IMR-90 (cell line): ENCODE measurements at regions not wholly inside any gene's neighbourhood (a gene's known extent, or its start where the extent isn't known, plus 50 kb on each side); places are given as distances from the start of the nearest gene placed in this dataset.

Experiments
- ATAC-seq: fragments of 200-7000 bp; cut with Tn5 transposase; 2 replicates; pipeline ENCODE4 v1.9.1; 2020; ENCODE audit warnings: low read depth, mild to moderate bottlenecking, moderate library complexity
- BruUV-seq: library from RNA; stranded (reverse); fragments of 400-500 nt; replicated peaks from 2 replicates; lab custom pipeline; 2021; lab: Mats Ljungman, UMichigan
- CTCF ChIA-PET: fragments of 300-600 bp; formaldehyde crosslinking; extraction: SDS; loops from one replicate; lab custom pipeline; 2021; ENCODE audit warnings: antibody characterized with exemption; lab: Yijun Ruan, JAX
- POLR2A ChIA-PET: fragments of 300-600 bp; sonication (Branson Sonifier 250); formaldehyde crosslinking; loops from one replicate; lab custom pipeline; 2022; ENCODE audit warnings: antibody characterized with exemption; ENCODE audit not compliant: unreplicated experiment; lab: Charles Lee
- DNase-seq: peaks from one replicate; pipeline ENCODE4 v3.0.0; 2013
- H2AFZ ChIP-seq: replicated peaks from 2 replicates; pipeline ENCODE3; 2013; ENCODE audit warnings: low read length, mild to moderate bottlenecking; ENCODE audit not compliant: poor library complexity
- H2AK5ac ChIP-seq: 2 replicates; pipeline ENCODE4 v1.6.1; 2013; ENCODE audit warnings: low read depth, low read length, inconsistent platforms
- H2AK9ac ChIP-seq: replicated peaks from 2 replicates; pipeline ENCODE3; 2013; ENCODE audit warnings: mild to moderate bottlenecking, low read depth, low read length, moderate library complexity; ENCODE audit not compliant: poor library complexity
- H2BK120ac ChIP-seq: 2 replicates; pipeline ENCODE4 v1.6.1; 2013; ENCODE audit warnings: low read depth, low read length, inconsistent platforms
- H2BK15ac ChIP-seq: 3 replicates; pipeline ENCODE4 v1.6.1; 2013; ENCODE audit warnings: low read depth, low read length, inconsistent platforms
- H2BK20ac ChIP-seq: 2 replicates; pipeline ENCODE4 v1.6.1; 2013; ENCODE audit warnings: low read depth, mild to moderate bottlenecking, inconsistent platforms, low read length, moderate library complexity
- H2BK5ac ChIP-seq: 2 replicates; pipeline ENCODE4 v1.6.1; 2013; ENCODE audit warnings: mild to moderate bottlenecking, low read depth, low read length, inconsistent platforms; ENCODE audit not compliant: poor library complexity, severe bottlenecking
- H3K14ac ChIP-seq: replicated peaks from 2 replicates; pipeline ENCODE4 v1.6.1; 2013; ENCODE audit warnings: low read depth, low read length, inconsistent platforms
- H3K18ac ChIP-seq: 2 replicates; pipeline ENCODE4 v1.6.1; 2013; ENCODE audit warnings: low read depth, low read length, control low read depth
- H3K23ac ChIP-seq: 2 replicates; pipeline ENCODE4 v1.6.1; 2013; ENCODE audit warnings: low read depth, low read length, inconsistent platforms
- H3K27ac ChIP-seq: 2 replicates; pipeline ENCODE4 v1.5.1; 2013; ENCODE audit warnings: mild to moderate bottlenecking, control low read depth, low read length; ENCODE audit not compliant: insufficient read depth
- H3K27me3 ChIP-seq: 2 replicates; pipeline ENCODE4 v1.6.1; 2013; ENCODE audit warnings: low read length; ENCODE audit not compliant: control insufficient read depth, insufficient read depth
- H3K36me3 ChIP-seq: 2 replicates; pipeline ENCODE4 v1.6.1; 2013; ENCODE audit warnings: low read length, mixed read lengths; ENCODE audit not compliant: control insufficient read depth, insufficient read depth
- H3K4ac ChIP-seq: 2 replicates; pipeline ENCODE4 v1.6.1; 2013; ENCODE audit warnings: low read depth, low read length, inconsistent platforms
- H3K4me1 ChIP-seq: 2 replicates; pipeline ENCODE4 v1.6.1; 2013; ENCODE audit warnings: low read length, mixed read lengths; ENCODE audit not compliant: control insufficient read depth, insufficient read depth
- H3K4me2 ChIP-seq: 2 replicates; pipeline ENCODE4 v1.6.1; 2013; ENCODE audit warnings: low read depth, mild to moderate bottlenecking, control low read depth, low read length, moderate library complexity
- H3K4me3 ChIP-seq: 2 replicates; pipeline ENCODE4 v1.5.1; 2013; ENCODE audit warnings: low read depth, mild to moderate bottlenecking, control low read depth, low read length, moderate library complexity; ENCODE audit not compliant: insufficient read depth
- H3K56ac ChIP-seq: 2 replicates; pipeline ENCODE4 v1.6.1; 2013; ENCODE audit warnings: low read length, inconsistent platforms; ENCODE audit not compliant: insufficient read depth; ENCODE audit errors: extremely low read depth
- H3K79me1 ChIP-seq, 2 experiments: 2 replicates each; pipeline ENCODE4 v1.6.1; 2013; ENCODE audit warnings: low read length in 2 of 2, inconsistent platforms in 1 of 2, low read depth in 1 of 2
- H3K9ac ChIP-seq: 2 replicates; pipeline ENCODE4 v1.6.1; 2013; ENCODE audit warnings: low read depth, low read length, control low read depth
- H3K9me1 ChIP-seq: 2 replicates; pipeline ENCODE4 v1.6.1; 2013; ENCODE audit warnings: low read length, inconsistent platforms; ENCODE audit not compliant: insufficient read depth
- H3K9me3 ChIP-seq: 2 replicates; pipeline ENCODE4 v1.6.1; 2013; ENCODE audit warnings: low read length; ENCODE audit not compliant: control insufficient read depth, insufficient read depth
- H4K20me1 ChIP-seq: 2 replicates; pipeline ENCODE4 v1.6.1; 2013; ENCODE audit warnings: low read length, inconsistent platforms; ENCODE audit not compliant: insufficient read depth
- H4K5ac ChIP-seq: 2 replicates; pipeline ENCODE4 v1.6.1; 2013; ENCODE audit warnings: mild to moderate bottlenecking, low read depth, low read length, control low read depth
- H4K8ac ChIP-seq, 2 experiments: 2 replicates each; pipeline ENCODE4 v1.6.1; 2013; ENCODE audit warnings: low read depth in 2 of 2, low read length in 2 of 2, control low read depth in 1 of 2, inconsistent platforms in 1 of 2
- H4K91ac ChIP-seq: 2 replicates; pipeline ENCODE4 v1.6.1; 2013; ENCODE audit warnings: low read depth, low read length, inconsistent platforms; ENCODE audit not compliant: insufficient read depth
- BHLHE40 ChIP-seq: fragments of 150-350 bp; IDR thresholded peaks from 2 replicates; pipeline ENCODE4 v1.6.1; 2016; ENCODE audit warnings: mild to moderate bottlenecking, low read depth, low read length
- CEBPB ChIP-seq: IDR thresholded peaks from 2 replicates; pipeline ENCODE4 v1.6.1; 2012; ENCODE audit warnings: low read depth, low read length, improper control_type of control experiment
- CHD1 ChIP-seq: IDR thresholded peaks from 2 replicates; pipeline ENCODE4 v1.6.1; 2012; ENCODE audit warnings: low read depth, low read length, improper control_type of control experiment
- FOS ChIP-seq: fragments of 150-350 bp; IDR thresholded peaks from 2 replicates; pipeline ENCODE4 v1.6.1; 2016; ENCODE audit warnings: low read depth, low read length
- MAFK ChIP-seq: IDR thresholded peaks from 2 replicates; pipeline ENCODE4 v1.6.1; 2012; ENCODE audit warnings: low read depth, low read length, improper control_type of control experiment
- MXI1 ChIP-seq: IDR thresholded peaks from 2 replicates; pipeline ENCODE4 v1.6.1; 2012; ENCODE audit warnings: low read depth, mild to moderate bottlenecking, low read length, moderate library complexity, borderline replicate concordance
- NFE2L2 ChIP-seq: fragments of 150-350 bp; IDR thresholded peaks from 2 replicates; pipeline ENCODE4 v1.6.1; 2016; ENCODE audit warnings: low read depth, mild to moderate bottlenecking, low read length
- POLR2A ChIP-seq: IDR thresholded peaks from 2 replicates; pipeline ENCODE4 v1.6.1; 2012; ENCODE audit warnings: mild to moderate bottlenecking, low read depth, low read length
- RAD21 ChIP-seq: IDR thresholded peaks from 2 replicates; pipeline ENCODE4 v1.6.1; 2012; ENCODE audit warnings: low read length, improper control_type of control experiment
- RCOR1 ChIP-seq: IDR thresholded peaks from 2 replicates; pipeline ENCODE4 v1.6.1; 2012; ENCODE audit warnings: mild to moderate bottlenecking, low read length, improper control_type of control experiment; ENCODE audit not compliant: insufficient replicate concordance
- RFX5 ChIP-seq: IDR thresholded peaks from 2 replicates; pipeline ENCODE4 v1.8.0; 2012; ENCODE audit warnings: low read depth, mild to moderate bottlenecking, low read length, moderate library complexity
- SMC3 ChIP-seq: fragments of 150-350 bp; IDR thresholded peaks from 2 replicates; pipeline ENCODE4 v1.6.1; 2016; ENCODE audit warnings: low read depth, mild to moderate bottlenecking, antibody characterized with exemption, low read length, moderate library complexity
- WGBS, 2 experiments: methylation state at CpG; one replicate each; pipeline versions ENCODE4 v1.1.5 to v1.1.7; 2013; ENCODE audit warnings: missing lambda C conversion rate in 2 of 2; ENCODE audit not compliant: insufficient read length in 1 of 2; ENCODE audit errors: extremely low coverage in 2 of 2; 5-methylcytosine and 5-hydroxymethylcytosine counted together
- dilution Hi-C: fragments of 300-500 bp; cut with HindIII; formaldehyde crosslinking; loops from one replicate; pipeline ENCODE4 v1.14.3; 2018; ENCODE audit warnings: low sequenced_read_pairs; ENCODE audit not compliant: unreplicated experiment
- in situ Hi-C: fragments of 300-500 bp; cut with MboI; formaldehyde crosslinking; loops from 3 replicates; pipeline ENCODE4 v1.14.3; 2019; ENCODE audit warnings: low sequenced_read_pairs, inconsistent platforms, mixed read lengths
- intact Hi-C: fragments of 100-400 bp; cut with micrococcal nuclease; formaldehyde crosslinking; loops from 2 replicates; pipeline ENCODE4 v1.10.0; 2022
- TF ChIP-seq, protein P1 (sequence below): fragments of 150-350 bp; IDR thresholded peaks from 2 replicates; pipeline ENCODE4 v1.6.1; 2017; ENCODE audit warnings: mild to moderate bottlenecking, antibody characterized with exemption, low read length, low read depth
- TF ChIP-seq, protein P2 (sequence below): fragments of 150-350 bp; IDR thresholded peaks from 2 replicates; pipeline ENCODE4 v1.6.1; 2016; ENCODE audit warnings: low read depth, mild to moderate bottlenecking, low read length, moderate library complexity, borderline replicate concordance
- TF ChIP-seq, protein P3 (sequence below): conservative IDR thresholded peaks from 2 replicates; pipeline ENCODE4 v1.5.1; 2012; ENCODE audit warnings: mild to moderate bottlenecking, low read depth, low read length, improper control_type of control experiment

DNA sequence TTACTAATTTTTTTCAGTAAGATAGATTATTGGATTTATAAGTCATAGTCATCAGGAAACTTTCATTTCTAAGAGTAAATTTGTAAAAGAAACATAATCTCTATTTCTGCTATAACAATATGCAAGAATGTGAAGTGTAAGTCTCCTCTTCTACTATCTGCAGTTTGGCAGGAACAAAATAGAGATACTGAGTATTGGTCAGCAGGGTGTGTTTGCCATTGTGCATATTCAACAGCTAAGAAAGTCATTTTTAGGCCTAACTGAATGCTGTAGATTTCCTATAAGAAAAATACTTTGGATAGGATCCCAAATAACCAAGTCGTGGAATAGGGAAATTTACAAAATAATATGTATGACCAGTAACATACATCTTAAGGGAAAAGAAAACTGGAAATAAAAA lies 253.3 kb upstream of the EPHA5 start:
- DNase-seq (no peak), ATAC-seq (no peak)
- ChIA-PET POLR2A (no interaction called here), CTCF (no interaction called here)
- Histone ChIP-seq H4K91ac (no peak overlapping the region), H2BK5ac (no peak overlapping the region), H2BK20ac (no peak overlapping the region), H3K4me1 (no peaks in the 10 kb centered on the region), H2AK9ac (no peak overlapping the region), H3K23ac (no peak overlapping the region), H3K27me3 (no peaks in the 10 kb centered on the region), H2AK5ac (no peak overlapping the region), H3K79me1 (no peaks in the 10 kb centered on the region), H3K14ac (no peak overlapping the region), H3K9ac (no peak overlapping the region), H3K4me3 (no peak overlapping the region), H3K36me3 (no peaks in the 10 kb centered on the region), H3K27ac (no peak overlapping the region), H3K56ac (no peak overlapping the region), H2BK15ac (no peak overlapping the region), H2AFZ (no peak overlapping the region), H3K4me2 (no peak overlapping the region), H3K4ac (no peak overlapping the region), H3K18ac (no peak overlapping the region), H3K9me1 (no peaks in the 10 kb centered on the region), H4K8ac (no peak overlapping the region), H4K5ac (no peak overlapping the region), H3K9me3 (peaks cover 4% of the 10 kb centered on the region), H4K20me1 (no peaks in the 10 kb centered on the region), H2BK120ac (no peak overlapping the region)
- in situ Hi-C loops (no loop called here), intact Hi-C loops (no loop called here), dilution Hi-C loops (no loop called here)
- no peak for TF ChIP-seq RCOR1
- TF ChIP-seq BHLHE40, result no peak
- TF ChIP-seq MXI1, result no peak
- TF ChIP-seq CHD1, result no peak
- TF ChIP-seq FOS, result no peak
- no peak for TF ChIP-seq RFX5
- TF ChIP-seq CEBPB, result no peak
- TF ChIP-seq POLR2A, result no peak
- TF ChIP-seq NFE2L2, result no peak
- TF ChIP-seq SMC3, result no peak
- TF ChIP-seq, protein P1, sequence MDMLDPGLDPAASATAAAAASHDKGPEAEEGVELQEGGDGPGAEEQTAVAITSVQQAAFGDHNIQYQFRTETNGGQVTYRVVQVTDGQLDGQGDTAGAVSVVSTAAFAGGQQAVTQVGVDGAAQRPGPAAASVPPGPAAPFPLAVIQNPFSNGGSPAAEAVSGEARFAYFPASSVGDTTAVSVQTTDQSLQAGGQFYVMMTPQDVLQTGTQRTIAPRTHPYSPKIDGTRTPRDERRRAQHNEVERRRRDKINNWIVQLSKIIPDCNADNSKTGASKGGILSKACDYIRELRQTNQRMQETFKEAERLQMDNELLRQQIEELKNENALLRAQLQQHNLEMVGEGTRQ, result no peak
- TF ChIP-seq RAD21, result no peak
- no peak for TF ChIP-seq MAFK
- TF ChIP-seq, protein P2, sequence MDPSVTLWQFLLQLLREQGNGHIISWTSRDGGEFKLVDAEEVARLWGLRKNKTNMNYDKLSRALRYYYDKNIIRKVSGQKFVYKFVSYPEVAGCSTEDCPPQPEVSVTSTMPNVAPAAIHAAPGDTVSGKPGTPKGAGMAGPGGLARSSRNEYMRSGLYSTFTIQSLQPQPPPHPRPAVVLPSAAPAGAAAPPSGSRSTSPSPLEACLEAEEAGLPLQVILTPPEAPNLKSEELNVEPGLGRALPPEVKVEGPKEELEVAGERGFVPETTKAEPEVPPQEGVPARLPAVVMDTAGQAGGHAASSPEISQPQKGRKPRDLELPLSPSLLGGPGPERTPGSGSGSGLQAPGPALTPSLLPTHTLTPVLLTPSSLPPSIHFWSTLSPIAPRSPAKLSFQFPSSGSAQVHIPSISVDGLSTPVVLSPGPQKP, result no peak
- TF ChIP-seq, protein P3, sequence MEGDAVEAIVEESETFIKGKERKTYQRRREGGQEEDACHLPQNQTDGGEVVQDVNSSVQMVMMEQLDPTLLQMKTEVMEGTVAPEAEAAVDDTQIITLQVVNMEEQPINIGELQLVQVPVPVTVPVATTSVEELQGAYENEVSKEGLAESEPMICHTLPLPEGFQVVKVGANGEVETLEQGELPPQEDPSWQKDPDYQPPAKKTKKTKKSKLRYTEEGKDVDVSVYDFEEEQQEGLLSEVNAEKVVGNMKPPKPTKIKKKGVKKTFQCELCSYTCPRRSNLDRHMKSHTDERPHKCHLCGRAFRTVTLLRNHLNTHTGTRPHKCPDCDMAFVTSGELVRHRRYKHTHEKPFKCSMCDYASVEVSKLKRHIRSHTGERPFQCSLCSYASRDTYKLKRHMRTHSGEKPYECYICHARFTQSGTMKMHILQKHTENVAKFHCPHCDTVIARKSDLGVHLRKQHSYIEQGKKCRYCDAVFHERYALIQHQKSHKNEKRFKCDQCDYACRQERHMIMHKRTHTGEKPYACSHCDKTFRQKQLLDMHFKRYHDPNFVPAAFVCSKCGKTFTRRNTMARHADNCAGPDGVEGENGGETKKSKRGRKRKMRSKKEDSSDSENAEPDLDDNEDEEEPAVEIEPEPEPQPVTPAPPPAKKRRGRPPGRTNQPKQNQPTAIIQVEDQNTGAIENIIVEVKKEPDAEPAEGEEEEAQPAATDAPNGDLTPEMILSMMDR, result no peak
- WGBS, 2 experiments, result no CpG with 5 or more reads among the region's 1 CpG
- no TSS peak for BruUV-seq
